ENCODE measurements at regions not wholly inside any gene's neighbourhood (a gene's known extent, or its start where the extent isn't known, plus 50 kb on each side); places are given as distances from the start of the nearest gene placed in this dataset.
A peak's percentile ranks its signal among the peaks of the same experiment; 100 is the strongest.

GRCh38 chr4:176538217-176538925 is 218.6 kb downstream of the SPCS3 start:
- no peak overlapping the region for H3T11ph ChIP-seq (ENCODE audit: low read length)
- no peaks in the 10 kb centered on the region for H3K9me3 Mint-ChIP-seq
- peak overlapping the region in 1 of 3 experiments; percentile 76; a peak in 1 of 7 replicates for H3K27ac Mint-ChIP-seq
- no peak for DNase-seq
- H3K4ac ChIP-seq (ENCODE audit: low read depth, low read length) = no peak overlapping the region
- no peak overlapping the region for H3K56ac ChIP-seq (ENCODE audit: insufficient read length, low read depth, low read length)
- H2AK5ac ChIP-seq (ENCODE audit: insufficient read length, low read length) = no peak overlapping the region
- H3K79me2 ChIP-seq (ENCODE audit: insufficient read depth, low read length) = no peaks in the 10 kb centered on the region
- no peak overlapping the region for H3K23ac ChIP-seq (ENCODE audit: insufficient read length, low read depth, low read length)
- H2AFZ ChIP-seq (ENCODE audit: low read length) = no peak overlapping the region
- no peak overlapping the region for H3K4me2 ChIP-seq (ENCODE audit: insufficient read depth, insufficient read length, low read length)
- H3K27me3 ChIP-seq (ENCODE audit: insufficient read depth, low read length) = no peaks in the 10 kb centered on the region
- H4K5ac ChIP-seq (ENCODE audit: insufficient read length, low read depth, low read length) = no peak overlapping the region
- no peak overlapping the region for H3K14ac ChIP-seq (ENCODE audit: insufficient read depth, low read length)
- no peak overlapping the region for H2BK20ac ChIP-seq (ENCODE audit: low read depth, low read length, poor library complexity, severe bottlenecking)
- no peaks in the 10 kb centered on the region for H3K9me3 ChIP-seq (ENCODE audit: control insufficient read depth, low read depth, low read length)
- H4K20me1 ChIP-seq (ENCODE audit: control insufficient read depth, insufficient read depth, insufficient read length) = no peaks in the 10 kb centered on the region
- H3K4me1 ChIP-seq (ENCODE audit: insufficient read depth, low read length) = no peaks in the 10 kb centered on the region
- H2BK15ac ChIP-seq (ENCODE audit: low read depth, low read length) = no peak overlapping the region
- no peak for TF ChIP-seq CTCF (conservative IDR thresholded peaks at IDR 0.05)
- no peaks in the 10 kb centered on the region for H3K79me1 ChIP-seq (ENCODE audit: insufficient read depth, low read depth, low read length, poor library complexity, severe bottlenecking)
- no peak overlapping the region for H4K91ac ChIP-seq (ENCODE audit: insufficient read length, low read depth, low read length)
- no peak overlapping the region for H3K18ac ChIP-seq (ENCODE audit: insufficient read length, low read depth, low read length)
- H2BK120ac ChIP-seq (ENCODE audit: low read depth, low read length, poor library complexity, severe bottlenecking) = no peak overlapping the region
- no CpG with 5 or more reads among the region's 4 CpGs for WGBS (ENCODE audit: extremely low coverage, insufficient read length, low lambda C conversion rate)
- H2BK5ac ChIP-seq (ENCODE audit: insufficient read length, low read length) = no peak overlapping the region
- no peak overlapping the region for H3K4me3 Mint-ChIP-seq
- H2BK12ac ChIP-seq (ENCODE audit: insufficient read length, low read depth, low read length) = no peak overlapping the region
- no peaks in the 10 kb centered on the region for H3K36me3 Mint-ChIP-seq (ENCODE audit: insufficient read depth in 1 of 3, low read depth in 3 of 3)
- no peaks in the 10 kb centered on the region for H3K27me3 Mint-ChIP-seq (ENCODE audit: low read depth)
- no peak overlapping the region for H4K8ac ChIP-seq (replicated peaks; ENCODE audit: insufficient read length, low read depth, low read length)
- H3K4me1 Mint-ChIP-seq = peaks cover 6 to 7% of the 10 kb centered on the region in 2 experiments
- H3K23me2 ChIP-seq (ENCODE audit: insufficient read length, low read depth, low read length, poor library complexity, severe bottlenecking) = no peaks in the 10 kb centered on the region
- H3K27ac ChIP-seq (ENCODE audit: insufficient read length, low read depth, low read length) = no peak overlapping the region
- H3K9ac ChIP-seq (ENCODE audit: extremely low read depth, insufficient read length, low read length) = no peak overlapping the region
